AG09309 (cell line): ENCODE measurements at regions not wholly inside any gene's neighbourhood (a gene's known extent, or its start where the extent isn't known, plus 50 kb on each side); places are given as distances from the start of the nearest gene placed in this dataset.

ENCODE experiments used
- DNase-seq: peaks from one replicate; pipeline ENCODE4 v3.0.0-alpha.2; 2010; ENCODE audit warnings: low read depth
- H3K4me3 ChIP-seq: 2 replicates; pipeline ENCODE4 v1.5.1; 2011; ENCODE audit warnings: mild to moderate bottlenecking, low read depth, low read length, moderate library complexity; ENCODE audit not compliant: control insufficient read depth
- TF ChIP-seq, protein P1 (sequence below): IDR thresholded peaks from 2 replicates; pipeline ENCODE4 v1.5.1; 2011; ENCODE audit warnings: mild to moderate bottlenecking, low read depth, low read length, inconsistent platforms; ENCODE audit not compliant: insufficient read depth, control insufficient read depth; ENCODE audit errors: missing control alignments

DNA sequence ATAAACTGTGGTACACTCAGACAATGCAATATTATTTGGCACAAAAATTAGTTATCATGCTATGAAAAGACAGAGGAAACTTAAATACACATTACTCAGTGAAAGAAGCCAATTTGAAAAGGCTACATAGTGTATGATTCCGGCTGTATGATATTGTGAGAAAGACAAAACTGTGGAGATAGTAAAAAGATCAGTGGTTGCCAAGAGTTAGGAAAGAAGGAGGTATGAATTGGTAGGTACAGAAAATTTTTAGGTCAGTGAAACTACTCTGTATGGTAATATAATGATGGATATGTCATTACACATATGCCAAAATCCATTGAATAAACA, 458.8 kb upstream of the CBLB start:
- TF ChIP-seq, protein P1, sequence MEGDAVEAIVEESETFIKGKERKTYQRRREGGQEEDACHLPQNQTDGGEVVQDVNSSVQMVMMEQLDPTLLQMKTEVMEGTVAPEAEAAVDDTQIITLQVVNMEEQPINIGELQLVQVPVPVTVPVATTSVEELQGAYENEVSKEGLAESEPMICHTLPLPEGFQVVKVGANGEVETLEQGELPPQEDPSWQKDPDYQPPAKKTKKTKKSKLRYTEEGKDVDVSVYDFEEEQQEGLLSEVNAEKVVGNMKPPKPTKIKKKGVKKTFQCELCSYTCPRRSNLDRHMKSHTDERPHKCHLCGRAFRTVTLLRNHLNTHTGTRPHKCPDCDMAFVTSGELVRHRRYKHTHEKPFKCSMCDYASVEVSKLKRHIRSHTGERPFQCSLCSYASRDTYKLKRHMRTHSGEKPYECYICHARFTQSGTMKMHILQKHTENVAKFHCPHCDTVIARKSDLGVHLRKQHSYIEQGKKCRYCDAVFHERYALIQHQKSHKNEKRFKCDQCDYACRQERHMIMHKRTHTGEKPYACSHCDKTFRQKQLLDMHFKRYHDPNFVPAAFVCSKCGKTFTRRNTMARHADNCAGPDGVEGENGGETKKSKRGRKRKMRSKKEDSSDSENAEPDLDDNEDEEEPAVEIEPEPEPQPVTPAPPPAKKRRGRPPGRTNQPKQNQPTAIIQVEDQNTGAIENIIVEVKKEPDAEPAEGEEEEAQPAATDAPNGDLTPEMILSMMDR: no peak
- H3K4me3 ChIP-seq: no peak overlapping the region
- DNase-seq: no peak

DNA sequence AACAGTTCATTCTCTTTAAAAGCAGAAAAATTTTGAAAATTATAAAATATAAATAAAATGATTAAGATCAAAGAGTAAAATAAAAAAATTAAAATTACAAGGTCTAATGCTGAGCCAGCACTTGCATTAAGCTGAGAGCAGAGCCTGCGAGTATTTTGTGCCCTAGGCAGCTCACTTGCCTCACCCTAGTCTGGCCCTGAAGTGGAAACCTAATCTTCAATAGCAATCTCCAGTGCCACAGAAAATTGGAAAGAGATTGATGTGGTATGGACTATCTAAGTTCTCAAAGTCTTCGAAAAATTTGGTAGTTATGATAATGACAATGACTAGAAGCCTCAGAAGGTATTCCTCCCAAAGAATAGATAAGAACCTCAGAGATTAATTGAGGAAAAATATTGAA, 459.4 kb upstream of the CBLB start:
- TF ChIP-seq, protein P1: no peak
- H3K4me3 ChIP-seq: no peak overlapping the region
- DNase-seq: no peak

DNA sequence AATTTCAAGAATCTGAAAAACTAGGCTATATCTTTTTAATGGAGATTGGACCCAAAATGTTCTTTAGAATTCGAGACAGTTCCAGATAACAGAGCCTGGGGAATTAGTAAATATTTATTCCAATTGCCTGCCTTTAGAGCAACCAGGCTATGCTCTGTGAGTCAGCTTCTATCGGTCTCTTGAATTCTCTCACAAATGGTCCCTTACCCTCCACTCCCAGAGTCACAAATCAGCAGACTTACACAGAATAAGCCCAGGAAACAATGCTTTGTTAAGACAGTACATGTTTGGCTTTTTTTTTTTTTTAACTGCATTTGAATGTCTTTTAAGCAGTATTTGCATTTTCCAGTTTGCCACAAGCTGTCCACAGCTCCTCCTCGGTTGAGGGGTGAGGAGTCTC, 460.7 kb upstream of the CBLB start:
- no peak overlapping the region for H3K4me3 ChIP-seq
- no peak for DNase-seq
- TF ChIP-seq, protein P1: no peak

DNA sequence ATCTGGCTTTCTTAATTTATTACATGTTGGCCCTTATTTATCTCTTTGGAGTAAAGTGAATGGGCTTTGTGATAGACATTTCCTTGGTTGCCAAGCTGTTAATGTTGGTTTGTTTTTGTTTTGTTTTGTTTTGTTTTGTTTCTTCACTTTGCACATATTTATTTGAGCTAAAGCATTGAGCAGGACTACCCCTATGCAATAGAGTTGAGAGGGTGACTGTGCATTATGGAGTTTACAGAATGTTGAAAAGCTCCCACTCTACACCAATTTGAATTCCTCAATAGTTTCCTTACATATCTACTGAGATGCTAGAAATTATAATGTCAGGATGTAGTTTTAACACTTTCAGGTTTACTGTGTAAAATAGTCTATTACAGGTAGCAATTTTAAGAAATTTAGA, 462.8 kb upstream of the CBLB start:
- no peak for DNase-seq
- TF ChIP-seq, protein P1: no peak
- H3K4me3 ChIP-seq: no peak overlapping the region

DNA sequence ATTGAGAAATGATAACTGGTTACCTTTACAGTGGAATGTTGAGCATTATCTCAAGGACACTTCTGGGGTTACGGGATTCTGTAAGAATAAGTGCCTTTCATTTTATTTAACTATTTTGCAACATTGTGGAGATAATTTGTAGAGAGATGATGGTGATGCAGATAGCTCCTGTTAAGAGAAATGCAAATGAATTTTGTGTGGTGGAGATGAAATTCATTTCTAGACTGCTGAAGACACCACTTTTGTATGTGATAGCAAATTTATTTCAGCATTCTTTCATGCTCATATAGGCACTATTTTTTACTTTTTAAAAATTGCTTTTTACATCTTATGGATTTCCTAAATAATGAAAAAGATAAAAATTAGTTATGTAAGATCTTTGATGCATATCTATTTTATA, 463.3 kb upstream of the CBLB start:
- H3K4me3 ChIP-seq: no peak overlapping the region
- no peak for DNase-seq
- TF ChIP-seq, protein P1: no peak

DNA sequence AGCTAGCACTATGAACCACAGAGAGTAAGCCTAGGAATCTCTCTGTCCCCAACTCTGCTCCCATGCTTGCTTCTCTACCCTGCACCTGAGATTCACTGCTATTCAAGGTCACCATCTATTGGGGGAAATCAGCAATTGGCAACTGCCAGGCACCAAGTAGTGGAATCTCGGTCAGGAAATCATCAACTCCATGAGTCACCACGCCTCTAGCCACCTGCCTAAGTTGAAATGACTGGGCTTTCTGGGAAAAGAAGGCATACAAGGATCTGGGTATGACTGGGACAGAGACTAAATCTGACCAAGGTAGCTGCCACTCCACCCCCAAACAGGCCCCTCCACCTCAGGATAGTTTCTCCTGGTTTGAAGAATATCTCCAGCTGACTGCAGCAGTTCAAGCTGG, 464.1 kb upstream of the CBLB start:
- TF ChIP-seq, protein P1: no peak
- H3K4me3 ChIP-seq: no peak overlapping the region
- no peak for DNase-seq
